GM21717 (cell line): ENCODE measurements at regions not wholly inside any gene's neighbourhood (a gene's known extent, or its start where the extent isn't known, plus 50 kb on each side); places are given as distances from the start of the nearest gene placed in this dataset.
A peak's percentile ranks its signal among the peaks of the same experiment; 100 is the strongest.
"Not testable (repeated sequence)": the region's sequence is repeated elsewhere in the genome, so short reads cannot be mapped to it uniquely, and the experiment has no call there.

ENCODE experiments used
- ATAC-seq: cut with Tn5 transposase; IDR thresholded peaks from one replicate; pipeline ENCODE4 v1.9.1; 2021; ENCODE audit warnings: mild to moderate bottlenecking, moderate library complexity; ENCODE audit not compliant: unreplicated experiment

DNA sequence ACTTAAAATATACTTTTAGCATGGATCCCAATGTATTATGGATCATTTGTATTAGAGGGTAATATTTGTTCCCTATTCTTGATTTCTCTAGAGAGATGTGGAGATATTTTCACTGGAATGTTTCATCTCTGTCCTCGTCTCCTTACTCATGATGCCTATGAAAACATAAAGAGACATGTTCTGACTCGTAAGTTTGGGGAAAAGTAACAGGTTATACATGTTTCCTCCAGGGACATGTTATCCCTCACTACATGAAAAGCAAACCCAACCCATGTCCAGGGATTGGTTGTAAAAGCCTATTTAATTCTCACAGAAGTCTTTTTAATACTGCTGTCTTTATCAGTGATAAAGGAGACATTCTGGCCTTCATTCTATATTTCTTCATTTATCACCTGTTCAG lies 621.4 kb downstream of the GABRG1 start:
- ATAC-seq = no peak

DNA sequence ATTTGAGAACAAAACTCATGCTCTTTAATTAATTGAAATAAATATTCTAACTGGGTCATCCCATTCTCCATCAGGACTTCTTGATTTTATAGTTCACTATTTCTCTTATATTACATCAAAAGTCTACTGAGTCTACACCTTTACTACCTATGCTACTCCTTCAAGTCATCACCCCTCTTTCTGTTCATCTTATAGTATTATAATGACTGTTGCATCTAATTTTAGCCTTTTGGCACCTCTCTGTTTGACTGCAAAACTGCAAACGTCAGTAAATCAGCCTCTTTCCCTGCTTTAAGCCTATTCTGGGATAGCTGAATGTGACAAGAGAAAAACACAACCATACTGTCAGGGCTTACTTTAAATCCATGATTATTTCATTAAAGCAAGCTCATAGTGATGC lies 639.1 kb downstream of the GABRG1 start:
- no peak for ATAC-seq

DNA sequence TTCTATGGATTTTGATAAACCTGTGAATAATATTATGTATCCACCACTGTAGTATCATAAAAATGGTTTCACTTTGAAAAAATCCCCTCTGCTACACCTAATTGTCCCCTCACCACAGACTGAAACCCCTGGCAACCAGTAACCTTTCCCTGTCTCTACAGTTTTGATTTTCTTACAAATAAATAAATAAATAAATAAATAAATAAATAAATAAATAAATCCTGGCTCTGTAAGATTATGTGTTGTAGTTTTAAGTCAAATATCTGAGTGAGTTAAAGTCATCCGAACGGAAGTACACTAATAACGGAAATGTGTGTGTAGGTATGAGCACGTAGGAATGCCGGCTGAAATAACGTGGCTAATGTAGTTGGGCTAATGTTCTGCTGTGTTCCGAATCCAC lies 641.5 kb downstream of the GABRG1 start:
- no peak for ATAC-seq

DNA sequence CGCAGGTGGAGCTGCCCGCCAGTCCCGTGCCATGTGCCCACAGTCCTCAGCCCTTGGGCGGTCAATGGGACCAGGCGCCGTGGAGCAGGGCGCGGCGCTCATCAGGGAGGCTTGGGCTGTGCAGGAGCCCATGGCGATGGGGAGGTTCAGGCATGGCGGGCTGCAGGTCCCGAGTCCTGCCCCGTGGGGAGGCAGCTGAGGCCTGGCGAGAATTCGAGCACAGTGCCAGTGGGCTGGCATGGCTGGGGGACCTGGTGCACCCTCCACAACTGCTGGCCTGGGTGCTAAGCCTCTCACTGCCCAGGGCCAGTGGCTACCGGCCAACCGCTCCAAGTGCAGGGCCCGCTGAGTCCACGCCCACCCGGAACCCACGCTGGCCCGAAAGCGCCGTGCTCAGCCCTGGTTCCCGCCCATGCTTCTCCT lies 646.5 kb downstream of the GABRG1 start:
- ATAC-seq = no peak

DNA sequence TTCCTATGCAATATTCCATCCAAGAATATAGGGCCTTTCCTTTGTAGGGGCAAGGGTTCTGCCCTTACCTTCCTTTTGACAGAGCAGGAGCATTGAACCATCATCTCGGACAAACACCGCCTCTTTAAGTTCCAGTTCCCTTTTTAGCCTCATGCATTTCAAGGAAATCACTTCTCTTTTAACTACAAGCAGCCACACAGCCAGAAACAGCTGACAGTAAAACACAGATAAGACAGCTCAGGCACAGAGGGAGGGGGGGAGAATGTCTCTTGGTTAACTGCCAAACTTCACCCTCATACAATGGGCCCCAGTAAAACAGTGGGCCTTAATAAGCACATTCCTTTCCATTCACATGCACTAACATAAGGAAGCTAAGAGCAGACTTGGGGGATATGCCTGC lies 648.3 kb downstream of the GABRG1 start:
- ATAC-seq = no peak

DNA sequence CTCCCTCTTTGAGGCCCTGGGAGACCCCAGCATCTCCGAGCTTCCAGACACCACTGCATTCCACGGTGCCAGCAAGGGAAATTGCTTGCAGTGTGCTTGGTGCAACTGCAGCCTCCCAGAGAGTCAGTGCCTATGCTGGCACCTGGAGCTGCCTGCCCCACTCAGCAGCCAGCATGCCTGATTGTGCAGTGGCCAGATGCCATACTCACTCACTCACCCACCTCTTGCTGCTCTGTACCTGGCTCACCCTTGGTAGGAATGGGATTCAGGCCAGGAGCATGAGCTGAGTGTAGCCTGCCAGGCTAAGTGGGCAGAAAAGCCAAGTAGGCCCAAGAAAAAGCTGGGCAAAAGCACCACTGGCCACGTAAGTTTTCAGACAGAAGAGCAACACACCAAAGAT lies 651.4 kb downstream of the GABRG1 start:
- ATAC-seq = no peak

DNA sequence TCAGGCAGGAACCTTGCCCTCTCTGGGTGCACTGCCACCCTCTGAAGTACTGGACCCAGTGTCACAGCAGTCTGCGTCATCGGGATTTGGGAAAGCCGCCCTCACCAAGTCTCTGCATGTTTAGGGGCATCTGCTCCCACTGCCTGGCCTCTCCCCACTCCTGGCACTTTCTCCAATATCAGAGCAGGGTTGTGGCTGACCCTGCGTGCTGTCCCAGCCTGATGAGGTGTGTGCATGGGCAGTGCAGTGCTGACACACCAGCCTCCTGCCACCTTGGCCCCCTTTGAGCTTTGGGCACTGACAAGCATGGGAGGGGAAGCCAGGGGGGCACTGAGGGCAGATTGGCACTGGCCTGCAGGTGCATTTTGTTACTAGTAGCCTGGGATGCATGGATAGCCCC lies 652.5 kb downstream of the GABRG1 start:
- ATAC-seq = no peak

DNA sequence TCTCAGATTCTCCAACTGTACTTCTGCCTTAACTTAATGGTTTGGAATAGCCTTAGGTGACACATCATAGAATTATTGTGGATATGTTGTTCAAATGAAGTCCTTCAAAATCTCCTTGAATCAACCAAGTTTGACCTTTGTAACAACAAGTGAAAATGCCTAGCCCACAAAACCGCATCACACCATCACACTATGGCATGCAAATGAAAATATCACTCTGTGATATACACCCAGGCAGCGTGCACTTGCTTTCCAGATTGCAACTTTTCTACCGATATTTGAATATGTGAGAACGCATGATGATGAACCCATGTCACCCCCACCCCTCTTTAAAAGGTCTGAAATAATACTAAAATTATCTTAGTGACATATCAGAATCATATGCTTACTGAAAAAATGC lies 656.7 kb downstream of the GABRG1 start:
- no peak for ATAC-seq

DNA sequence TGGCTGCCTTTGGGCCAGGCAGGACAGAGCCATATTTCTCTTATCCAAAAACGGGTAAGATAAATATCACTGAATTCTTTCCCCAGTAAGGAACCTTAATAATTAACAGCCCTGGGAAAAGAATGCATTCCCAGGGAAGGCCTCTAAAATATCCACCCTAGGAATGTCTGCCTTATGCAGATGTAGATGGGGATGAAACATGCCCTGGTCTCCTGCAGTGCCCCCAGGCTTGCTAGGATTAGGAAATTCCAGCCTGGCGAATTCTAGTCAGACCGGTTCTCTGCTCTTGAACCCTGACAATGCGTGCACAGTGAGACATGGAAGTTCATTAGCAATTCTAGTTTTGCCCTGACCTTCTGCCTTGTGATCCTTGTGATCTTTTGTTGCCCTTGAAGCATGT lies 663.7 kb downstream of the GABRG1 start:
- not testable (repeated sequence) for ATAC-seq

DNA sequence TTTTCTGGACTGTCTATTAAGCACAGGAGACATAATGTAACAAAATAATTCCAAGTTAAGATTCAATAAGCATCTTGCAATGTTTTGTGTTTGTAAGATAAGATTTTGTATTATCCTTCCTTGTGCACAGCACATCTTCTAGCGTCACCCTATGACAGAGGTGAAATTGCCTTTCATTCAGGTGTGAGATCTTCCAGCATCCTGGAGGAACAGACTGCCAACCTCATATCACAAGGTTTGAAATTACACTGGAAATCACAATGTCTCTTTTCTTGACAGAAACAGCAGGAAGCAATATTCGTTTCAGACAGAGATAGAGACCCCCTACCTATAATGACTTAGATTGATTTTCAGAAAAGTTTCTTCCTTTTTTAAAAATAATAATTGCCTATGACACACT lies 668.6 kb downstream of the GABRG1 start:
- ATAC-seq = no peak

DNA sequence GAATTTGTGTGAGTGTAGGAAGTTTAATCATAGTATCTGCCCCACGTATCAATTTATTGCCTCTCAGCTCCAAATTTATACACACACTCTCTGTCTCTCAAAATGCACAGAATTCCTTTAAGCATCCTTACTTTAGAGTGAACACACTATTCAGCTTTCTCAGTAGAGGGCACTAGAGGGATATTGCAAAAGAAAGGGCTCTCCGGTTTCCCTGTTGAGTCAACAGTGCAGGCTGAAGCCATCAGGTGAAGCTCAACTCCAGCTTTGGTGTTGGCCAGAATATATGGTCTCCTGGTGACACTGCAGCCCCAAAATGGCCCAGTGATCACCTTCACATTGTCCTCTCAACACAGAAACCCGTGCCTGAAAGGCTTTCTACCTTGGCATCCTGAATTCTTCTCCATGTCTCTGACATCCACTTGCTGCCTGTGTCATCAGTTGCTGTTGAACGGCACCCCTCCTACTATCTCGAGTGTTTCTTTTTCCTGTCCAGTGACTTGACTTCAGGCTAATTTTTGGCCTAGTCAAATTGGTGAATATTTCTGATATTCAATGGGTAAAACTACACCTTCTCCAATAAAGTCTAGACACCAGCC lies 670.5 kb downstream of the GABRG1 start:
- peak; percentile 93 for ATAC-seq

DNA sequence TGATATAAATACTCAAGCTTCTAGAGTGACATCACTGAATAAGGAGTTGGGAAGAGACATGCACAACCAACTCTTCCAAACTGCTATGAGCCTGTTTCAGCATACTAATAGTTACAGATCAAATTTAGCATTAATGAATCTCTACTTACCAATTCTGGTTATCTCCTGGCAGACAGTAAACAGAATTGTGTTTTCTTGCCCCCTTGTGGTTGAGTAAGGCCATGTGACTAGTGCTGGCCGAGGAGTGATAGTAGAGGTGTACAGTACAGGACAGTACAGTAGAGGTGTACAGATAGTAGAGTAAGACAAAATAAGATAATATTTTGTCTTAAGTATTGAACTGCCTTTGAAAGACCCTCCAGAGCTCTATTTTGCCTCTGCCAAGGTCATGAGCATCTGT lies 681.4 kb downstream of the GABRG1 start:
- no peak for ATAC-seq

DNA sequence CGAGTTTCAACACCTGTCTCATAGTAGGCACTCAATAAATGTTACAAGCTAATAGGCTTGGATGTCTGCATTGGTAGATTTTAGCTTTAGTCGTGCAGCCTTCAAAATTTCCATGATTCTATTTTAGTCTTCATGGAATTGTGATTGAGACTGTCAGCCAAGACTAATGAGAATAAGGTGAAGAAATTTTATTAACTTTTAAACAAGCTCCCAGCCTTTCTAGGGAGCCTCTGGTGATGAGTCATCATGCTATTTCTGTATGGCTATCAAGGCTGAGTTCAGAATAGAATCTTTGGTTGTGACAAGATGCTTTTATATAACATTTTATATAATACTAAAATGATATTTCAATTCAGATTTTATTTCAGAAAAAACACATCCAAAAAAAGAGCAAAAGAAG lies 685.8 kb downstream of the GABRG1 start:
- ATAC-seq = no peak

DNA sequence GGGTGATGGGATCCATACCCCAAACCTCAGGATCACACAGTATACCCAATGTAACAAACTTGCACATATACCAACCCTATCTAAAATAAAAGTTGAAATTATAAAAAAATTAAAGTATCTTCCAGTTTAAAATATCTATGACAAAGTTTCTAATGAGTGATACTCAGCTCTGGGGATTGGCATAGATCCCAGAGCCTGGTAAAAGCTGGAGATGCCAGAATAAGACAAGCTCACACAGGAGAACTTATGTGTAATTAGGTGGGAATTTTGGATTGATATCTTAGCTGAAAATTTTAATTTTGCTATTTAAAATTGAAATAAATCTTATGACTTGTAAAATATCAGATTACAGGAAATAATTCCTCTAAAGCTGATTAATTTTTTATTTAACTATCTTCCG lies 686.5 kb downstream of the GABRG1 start:
- ATAC-seq = no peak

DNA sequence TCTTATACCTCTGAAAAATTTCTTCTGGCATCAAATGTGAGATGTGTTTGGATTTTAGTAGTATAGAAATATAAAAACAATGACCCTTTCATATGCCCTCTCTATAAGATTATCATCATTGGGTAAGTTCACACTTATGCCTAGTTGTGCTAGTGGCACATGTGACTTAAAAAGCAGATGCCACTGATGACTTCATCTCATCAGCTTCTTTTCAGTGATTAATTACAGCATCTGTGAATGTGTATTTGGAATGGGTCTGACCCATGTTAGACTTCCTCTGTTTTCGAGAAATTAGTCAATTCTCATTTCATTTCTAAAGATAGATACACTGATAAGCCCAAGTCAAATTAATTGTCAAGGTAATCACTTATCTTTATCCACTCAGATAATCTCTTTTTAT lies 698.7 kb downstream of the GABRG1 start:
- ATAC-seq = no peak

DNA sequence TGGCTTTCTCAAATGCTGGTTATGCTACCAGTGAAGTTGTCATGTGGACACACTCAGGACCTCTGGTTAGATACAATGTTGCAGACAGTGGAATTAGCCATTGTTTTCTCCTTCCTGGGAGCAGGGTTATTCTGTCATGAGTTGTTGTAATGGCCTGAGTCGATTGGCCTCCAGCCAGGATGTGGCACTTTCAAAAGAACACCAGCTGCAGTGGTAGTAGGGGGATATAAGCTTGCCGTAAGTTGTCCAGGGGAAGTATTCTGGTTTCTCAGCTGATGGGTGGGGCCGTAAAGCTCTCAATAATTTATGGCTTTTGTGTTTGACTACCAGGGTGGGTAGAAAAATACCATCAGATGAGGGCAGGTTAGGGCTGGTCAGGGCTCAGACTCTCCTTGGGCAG lies 697.5 kb upstream of the GNPDA2 start:
- no peak for ATAC-seq

DNA sequence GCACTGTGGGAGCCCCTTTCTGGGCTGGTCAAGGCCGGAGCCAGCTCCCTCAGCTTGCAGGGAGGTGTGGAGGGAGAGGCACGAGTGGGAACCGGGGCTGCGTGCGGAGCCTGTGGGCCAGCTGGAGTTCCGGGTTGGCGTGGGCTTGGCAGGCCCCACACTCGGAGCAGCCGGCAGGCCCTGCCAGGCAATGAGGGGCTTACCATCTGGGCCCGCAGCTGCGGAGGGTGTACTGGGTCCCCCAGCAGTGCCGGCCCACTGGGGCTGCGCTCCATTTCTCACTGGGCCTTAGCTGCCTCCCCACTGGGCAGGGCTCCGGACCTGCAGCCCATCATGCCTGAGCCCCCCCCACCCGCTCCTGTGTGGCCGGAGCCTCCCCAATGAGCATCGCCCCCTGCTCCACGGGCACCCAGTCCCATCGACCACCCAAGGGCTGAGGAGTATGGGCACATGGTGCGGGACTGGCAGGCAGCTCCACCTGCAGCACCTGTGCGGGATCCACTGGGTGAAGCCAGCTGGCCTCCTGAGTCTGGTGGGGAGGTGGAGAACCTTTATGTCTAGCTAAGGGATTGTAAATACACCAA lies 693.8 kb upstream of the GNPDA2 start:
- ATAC-seq = not testable (repeated sequence)

DNA sequence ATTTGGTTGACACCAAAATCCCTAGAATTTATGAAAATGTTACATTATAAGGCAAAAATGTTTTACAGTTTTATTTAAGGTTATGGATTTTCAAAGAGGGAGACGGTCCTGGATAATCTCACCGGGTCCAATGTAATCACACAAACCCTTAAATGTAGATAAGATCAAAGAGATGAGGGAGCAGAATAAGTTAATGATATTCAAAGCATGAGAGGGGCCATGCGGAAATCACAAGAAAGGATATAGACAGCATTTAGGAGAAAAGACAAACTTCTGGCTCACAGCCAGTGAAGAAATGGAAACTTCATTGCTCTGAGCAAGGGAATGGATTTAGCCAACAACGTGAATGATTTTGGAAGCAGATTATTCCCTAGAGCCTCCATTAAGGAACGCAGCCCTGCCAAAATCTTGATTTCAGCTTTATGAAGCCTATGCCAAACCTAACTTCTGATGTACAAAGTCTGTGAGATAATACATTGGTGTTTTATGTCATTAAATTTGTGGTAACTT lies 684.4 kb upstream of the GNPDA2 start:
- no peak for ATAC-seq

DNA sequence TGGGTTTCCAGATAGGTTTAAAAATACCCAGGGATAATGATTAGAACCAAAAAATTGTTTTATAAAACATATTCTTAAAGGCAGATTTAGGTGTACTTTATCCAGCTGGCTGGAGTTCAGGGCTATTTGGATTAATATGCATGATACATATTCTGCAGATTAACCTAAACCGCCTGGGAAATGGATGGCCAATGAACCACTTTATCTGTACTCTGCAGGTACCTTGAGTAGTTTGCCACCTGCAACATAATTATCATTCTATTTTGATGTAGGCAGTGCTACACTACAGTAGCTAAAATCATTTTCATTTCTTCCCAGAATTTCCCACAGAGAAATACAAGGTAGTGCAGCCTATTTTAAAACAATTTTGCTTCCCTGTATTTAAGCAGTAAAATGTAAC lies 683.2 kb upstream of the GNPDA2 start:
- no peak for ATAC-seq

DNA sequence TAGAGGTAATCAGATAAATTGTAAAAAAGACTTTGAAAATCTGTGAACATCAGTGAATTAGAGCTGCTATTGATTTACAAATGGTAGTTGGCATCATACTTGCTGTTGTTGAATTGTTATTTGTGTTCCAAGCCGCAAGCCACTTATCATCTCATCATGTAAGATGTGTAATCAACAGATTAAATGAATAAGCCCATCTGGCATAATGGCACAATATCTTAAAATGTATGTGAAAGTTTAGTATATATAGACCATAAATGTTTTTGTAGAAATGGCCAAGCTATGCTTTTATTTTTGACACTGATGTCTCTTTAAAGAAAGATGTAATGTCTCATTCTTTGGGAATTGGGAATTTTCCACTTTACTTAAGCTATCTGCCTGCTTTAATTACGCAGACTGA lies 682.6 kb upstream of the GNPDA2 start:
- no peak for ATAC-seq

DNA sequence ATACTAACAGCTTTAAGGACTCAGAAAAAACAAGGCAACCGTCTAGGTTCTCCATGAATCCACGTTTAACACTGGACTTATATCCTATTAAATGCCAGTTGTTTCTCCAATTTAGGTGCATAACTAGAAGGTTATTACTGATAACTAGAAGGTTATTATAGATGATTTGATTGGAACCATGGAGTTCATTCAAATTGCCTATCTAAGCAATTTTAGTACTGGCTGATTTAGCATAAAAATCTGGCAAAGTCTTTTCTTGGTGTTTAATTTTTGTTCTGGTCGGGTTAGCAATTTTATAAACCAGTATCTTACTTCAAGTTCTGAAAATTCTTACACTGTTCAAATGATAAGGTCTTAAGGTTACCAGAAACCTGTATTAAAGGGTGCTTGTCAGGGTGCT lies 672.8 kb upstream of the GNPDA2 start:
- ATAC-seq = no peak

DNA sequence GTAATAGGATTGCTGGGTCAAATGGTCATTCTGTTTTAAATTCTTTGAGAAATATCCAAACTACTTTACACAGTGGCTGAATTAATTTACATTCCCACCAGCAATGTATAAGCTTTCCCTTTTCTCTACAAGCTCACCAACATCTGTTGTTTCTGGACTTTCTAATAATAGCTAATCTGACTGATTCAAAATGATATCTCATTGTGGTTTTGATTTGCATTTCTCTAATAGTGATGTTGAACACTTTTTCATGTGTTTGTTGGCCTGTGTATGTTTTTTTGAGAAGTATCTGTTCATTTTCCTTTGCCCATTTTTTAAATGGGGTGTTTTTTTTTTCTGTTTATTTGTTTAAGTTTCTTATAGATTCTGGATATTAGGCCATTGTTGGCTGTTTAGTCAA lies 659.0 kb upstream of the GNPDA2 start:
- ATAC-seq = no peak

DNA sequence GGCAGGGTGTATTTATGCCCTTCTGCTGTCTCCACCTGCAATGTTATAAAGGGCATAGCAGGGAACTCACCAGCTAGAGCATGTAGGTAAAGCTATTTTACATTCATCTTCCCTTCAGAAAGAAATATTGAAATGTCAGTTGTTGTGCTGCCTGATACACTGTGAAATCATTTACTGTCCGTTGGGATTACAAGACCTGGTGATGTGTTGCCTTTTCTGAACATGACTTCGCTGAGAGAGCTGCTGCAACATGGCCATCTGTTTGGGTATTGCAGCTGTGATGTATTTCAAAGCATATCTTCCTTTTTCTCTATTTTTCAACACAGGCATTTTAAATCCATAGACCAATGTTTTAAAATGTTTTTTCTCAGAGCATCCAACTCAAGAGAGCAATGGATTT lies 644.1 kb upstream of the GNPDA2 start:
- ATAC-seq = no peak
